GM21786 (cell line): ENCODE measurements at regions not wholly inside any gene's neighbourhood (a gene's known extent, or its start where the extent isn't known, plus 50 kb on each side); places are given as distances from the start of the nearest gene placed in this dataset.

Experiments
- ATAC-seq: cut with Tn5 transposase; IDR thresholded peaks from one replicate; pipeline ENCODE4 v1.9.1; 2021; ENCODE audit not compliant: unreplicated experiment

DNA sequence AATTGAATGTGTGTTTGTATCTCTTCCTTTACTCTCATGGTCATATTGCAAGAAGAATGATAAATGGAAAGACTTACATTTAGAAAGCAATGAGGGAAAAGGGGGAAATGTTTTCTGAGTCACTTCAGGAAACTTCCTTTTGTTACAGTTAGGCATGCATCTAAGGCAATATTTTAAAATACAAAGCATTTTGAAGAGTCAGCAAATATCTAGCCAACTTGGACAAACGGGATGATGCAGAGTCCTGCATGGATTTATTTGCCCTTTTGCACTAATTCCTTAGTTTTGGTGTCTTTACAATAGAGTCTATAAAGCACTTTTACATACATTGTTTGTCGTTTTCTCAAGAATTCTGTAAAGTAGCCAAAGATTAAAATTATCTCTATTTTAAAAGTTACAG is 286.2 kb upstream of the UBE2E2 start:
- ATAC-seq, result no peak

GRCh38 chr3:22920006-22920405 is 283.1 kb upstream of the UBE2E2 start:
- no peak for ATAC-seq

DNA sequence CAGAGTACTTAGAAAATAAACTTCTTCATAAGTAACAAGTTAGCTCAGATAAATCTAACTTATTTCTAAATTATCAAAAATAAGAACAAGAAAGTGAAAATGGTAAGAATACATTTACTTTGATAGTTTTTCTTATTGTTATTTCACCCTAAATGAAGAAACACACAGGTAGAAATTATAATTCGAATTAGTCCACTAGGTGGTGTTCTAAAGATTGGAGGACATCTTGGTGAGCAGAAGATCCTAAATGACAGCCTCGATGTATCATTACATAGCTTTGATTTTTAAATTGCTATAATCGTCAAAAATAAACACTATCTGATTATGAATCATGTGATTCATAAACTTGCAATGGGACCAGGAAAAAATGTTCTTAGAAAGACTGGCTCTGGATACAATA is 280.8 kb upstream of the UBE2E2 start:
- peak; percentile 60 for ATAC-seq

GRCh38 chr3:22923711-22924110 is 279.4 kb upstream of the UBE2E2 start:
- ATAC-seq, result no peak

DNA sequence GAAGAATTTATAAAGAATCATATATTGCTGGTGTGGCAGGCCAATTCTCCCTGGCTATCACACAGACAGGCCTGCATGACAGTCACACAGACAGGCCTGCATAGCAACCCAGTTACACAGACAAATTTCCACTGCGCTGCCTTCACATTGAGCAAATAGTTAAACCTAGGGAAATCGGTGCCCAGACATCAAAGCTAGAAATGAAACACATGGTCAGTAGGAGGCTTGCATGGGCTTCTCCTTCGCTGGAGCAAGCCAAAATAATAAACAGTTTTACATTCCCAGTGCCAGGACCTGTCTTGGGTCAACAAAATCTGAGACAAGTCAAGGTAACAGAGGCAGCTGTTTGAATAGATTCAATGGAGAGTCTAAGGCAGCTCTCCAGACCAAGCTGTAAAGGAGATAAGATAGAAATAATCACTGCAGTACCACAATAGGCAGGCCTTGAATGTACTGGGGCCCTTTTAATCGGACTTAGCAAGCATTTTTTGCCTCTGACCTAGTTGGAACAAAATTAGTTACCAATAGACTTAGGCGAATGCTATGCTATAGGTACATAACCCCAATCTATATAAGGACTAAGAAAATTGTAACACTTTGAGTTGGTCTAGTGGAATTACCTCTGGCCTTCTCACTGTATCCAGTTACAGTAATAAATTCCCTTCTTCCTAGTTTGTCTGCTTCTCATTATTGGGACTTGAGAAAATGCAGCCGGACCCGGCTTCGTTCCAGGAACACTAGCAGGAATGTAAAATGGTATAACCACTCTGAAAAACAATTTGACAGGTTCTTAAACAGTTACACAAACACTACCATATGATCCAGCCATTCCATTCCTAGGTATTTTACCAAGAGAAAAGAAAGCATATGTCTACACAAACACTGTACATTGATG is 274.7 kb upstream of the UBE2E2 start:
- ATAC-seq, result no peak

DNA sequence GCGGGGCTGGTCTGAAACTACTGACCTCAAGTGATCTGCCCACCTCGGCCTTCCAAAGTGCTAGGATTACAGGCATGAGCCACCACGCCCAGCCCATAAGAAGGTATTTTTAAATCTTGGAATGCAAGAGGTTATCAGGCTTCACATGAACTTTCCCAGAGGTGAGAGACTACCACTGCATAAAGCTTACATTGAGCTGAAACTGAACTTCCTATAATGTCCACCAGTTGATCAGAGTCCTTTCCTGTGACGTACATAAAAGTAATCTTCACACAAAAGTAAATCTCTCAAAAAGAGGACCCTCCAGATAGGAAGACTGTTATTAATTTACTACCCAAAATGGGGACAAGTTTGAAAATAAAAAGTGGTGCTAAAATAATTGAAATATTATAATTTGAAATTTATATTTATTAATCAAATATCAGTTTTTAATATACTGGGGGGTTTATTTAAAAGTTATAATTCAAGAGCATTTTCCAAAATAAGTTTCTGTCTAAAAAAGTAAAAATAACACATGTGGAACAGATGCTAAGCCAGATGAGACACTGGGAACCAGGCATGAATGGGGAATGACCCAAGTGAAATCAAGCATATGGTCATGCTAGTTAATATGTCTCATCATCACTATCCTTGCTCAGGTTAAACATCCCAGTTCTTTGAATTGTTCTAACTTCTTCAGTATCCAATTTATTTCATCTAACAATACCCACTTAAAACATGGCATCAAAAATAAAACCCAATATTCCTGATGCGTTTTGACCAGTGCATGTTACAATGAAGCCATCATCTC is 269.9 kb upstream of the UBE2E2 start:
- ATAC-seq, result no peak

- no peak for ATAC-seq
Observed at GRCh38 chr3:22933841-22934116, 269.3 kb upstream of the UBE2E2 start.

- no peak for ATAC-seq
Observed at GRCh38 chr3:22935040-22935439, 268.1 kb upstream of the UBE2E2 start.

DNA sequence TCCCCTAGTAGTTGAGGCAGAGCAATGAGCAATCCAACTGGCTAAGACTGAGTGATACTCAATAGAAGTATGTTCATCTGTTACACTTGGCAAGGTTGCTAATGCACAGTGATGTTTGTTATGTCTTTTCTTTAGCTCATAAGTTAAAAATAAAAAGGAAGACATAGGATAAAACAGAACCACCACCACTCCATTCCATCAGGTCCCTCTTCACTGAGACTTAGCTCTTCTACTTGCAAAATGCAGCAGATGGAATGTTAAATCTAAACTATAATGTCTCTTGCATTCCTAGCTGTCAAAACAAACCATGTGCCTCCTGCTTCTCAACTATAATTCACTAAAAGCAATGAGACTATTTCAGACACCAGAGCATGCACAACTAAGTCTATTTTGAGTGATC is 265.6 kb upstream of the UBE2E2 start:
- no peak for ATAC-seq

DNA sequence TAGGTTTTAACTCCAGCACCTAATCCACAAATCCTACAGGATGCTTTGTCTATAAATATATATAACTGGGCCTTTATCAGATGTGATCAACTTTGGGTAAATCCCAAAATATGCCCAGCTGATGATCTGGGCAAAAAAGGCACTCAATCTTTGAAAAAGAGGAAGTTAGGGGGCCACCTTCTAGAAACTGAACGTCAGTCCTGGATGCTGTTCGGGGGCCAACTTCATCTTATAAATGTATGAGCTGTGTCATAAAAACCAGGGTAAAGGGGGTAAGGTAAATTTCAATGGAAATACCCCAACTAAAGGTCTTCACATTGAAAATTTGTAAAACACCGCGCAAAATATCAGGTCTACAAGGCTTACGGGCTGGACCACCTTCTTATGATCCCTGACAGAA is 264.4 kb upstream of the UBE2E2 start:
- ATAC-seq, result no peak

- ATAC-seq, result no peak
Observed at GRCh38 chr3:22939349-22939748, 263.8 kb upstream of the UBE2E2 start.

DNA sequence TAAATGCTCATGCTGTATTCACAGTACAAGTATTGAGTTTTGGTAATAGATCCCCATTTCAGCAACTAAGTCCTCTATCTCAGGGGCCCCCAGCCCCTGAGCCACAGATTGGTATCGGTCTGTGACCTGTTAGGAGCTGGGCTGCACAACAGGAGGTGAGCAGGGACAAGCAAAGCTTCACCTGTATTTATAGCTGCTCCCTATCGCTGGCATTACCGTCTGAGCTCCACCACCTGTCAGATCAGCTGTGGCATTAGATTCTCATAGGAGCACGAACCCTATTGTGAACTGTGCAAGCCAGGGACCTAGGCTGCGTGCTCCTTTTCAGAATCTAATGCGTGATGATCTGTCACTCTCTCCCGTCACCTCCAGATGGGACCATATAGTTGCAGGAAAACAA is 262.8 kb upstream of the UBE2E2 start:
- ATAC-seq, result no peak

DNA sequence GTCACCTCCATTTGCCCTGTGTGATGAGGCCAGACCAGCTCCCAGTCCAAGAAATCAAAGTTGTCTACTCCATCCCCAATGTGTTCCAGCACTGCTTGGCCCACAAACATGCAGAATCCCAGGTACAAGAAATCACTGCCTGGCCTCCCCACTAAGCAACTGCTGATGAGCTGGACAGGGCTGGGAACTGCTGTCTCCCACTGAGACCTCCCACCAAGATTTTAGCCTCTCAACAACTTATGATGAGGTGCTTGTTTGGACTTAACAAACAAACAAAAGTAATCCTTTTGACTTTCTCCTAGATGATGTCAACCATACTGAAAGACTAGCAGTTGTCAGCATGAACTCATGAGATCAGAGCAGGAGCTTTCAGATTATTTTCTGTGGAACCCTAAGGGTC is 260.1 kb upstream of the UBE2E2 start:
- no peak for ATAC-seq

DNA sequence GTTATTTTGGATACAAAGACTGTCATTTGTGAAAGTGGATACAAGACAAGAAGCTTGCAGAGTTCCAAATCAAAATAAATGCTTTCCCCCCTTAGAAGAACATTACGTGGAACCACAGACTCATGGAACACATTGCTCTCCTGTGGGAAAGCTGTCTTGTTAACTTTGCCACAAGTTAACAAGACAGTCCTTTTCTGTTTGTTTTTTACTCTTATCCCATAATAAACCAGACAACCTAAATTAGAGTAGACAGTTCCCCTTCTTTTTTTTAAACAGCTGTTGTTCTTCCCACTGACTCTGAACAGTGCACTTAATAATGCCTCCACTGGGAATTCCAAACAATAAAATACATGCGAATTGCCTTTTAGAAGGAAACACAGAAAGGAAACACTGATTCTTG is 255.3 kb upstream of the UBE2E2 start:
- no peak for ATAC-seq

- no peak for ATAC-seq
Observed at GRCh38 chr3:22951910-22952309, 251.2 kb upstream of the UBE2E2 start.

- no peak for ATAC-seq
Observed at GRCh38 chr3:22952860-22953259, 250.3 kb upstream of the UBE2E2 start.

DNA sequence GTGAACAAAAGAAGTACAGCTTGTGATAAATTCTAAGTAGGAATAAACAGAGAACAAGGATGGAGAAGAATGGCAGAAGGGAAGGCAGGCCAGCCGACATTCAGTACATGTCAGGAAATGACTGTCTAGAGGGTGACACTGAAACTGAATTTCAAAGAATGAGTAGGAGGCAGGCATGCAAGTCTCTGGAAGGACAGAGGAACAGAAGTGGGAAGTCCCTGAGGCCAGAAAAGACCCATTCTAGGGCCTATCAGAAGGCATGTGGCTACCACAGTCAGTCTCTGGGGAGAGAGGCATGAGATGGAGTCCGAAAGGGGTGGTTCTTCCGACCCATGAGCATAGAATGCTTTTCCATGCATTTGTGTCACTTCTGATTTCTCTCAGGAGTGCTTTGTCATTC is 243.5 kb upstream of the UBE2E2 start:
- peak; percentile 94 for ATAC-seq

DNA sequence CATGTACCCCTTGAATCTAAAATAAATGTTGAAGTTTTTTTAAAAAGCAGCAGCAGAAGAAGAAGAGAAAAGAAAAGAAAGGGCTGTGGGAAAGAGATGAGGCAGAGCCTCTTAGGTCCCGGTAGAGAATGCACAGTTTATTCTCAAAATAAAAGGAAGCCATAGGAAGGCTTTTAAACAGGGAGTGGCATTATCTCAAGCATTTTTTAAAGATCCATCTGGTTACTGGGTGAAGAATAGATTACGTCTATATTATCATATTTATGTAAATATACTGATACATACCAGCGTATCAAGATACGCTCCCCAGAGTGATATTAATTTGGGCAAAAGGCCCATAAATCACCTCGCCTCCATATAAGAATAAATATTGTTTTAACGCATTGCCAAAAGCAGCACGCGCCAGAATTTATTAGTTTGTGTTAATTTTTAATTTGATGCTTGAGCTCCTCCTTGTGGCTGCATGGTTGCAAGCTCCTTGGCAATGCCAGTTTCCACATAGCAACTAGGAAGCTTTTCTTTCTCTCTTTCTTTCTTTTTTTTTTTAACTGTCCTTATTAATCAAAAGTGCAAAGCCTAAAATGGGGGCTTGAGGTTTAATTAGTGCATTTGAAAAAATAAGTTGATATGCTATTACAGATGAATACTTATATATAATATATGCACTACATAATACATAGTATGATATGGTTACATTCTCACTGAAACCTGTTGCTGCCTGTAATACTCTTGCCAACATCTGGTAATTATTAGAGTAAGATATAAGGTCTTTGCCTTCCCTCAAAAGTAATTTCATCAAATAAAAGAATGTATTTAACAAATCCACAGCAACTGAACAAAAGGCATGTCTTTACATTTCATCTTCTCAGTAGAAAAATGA is 242.8 kb upstream of the UBE2E2 start:
- ATAC-seq, result no peak

- ATAC-seq, result no peak
Observed at GRCh38 chr3:22962244-22962643, 240.9 kb upstream of the UBE2E2 start.

DNA sequence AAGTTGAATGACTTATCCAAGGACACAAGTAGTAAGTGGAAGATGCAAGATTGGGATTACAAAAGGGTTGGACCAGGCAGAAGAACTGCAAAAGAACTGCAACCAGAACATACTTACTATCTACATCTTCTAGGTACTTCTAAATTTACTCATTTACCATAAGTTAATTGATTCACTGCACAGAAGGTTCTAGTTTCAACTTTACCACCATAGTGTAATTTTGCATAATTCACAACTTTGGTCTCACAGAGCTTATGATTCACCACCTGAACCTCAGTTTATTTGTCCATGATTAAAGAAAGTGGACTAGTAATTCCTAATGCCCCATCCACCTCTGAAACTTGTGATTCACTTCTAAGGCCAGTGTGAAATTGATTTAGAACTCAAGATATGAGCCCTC is 236.8 kb upstream of the UBE2E2 start:
- peak; percentile 41 for ATAC-seq

- ATAC-seq, result no peak
Observed at GRCh38 chr3:22969276-22969675, 233.9 kb upstream of the UBE2E2 start.

DNA sequence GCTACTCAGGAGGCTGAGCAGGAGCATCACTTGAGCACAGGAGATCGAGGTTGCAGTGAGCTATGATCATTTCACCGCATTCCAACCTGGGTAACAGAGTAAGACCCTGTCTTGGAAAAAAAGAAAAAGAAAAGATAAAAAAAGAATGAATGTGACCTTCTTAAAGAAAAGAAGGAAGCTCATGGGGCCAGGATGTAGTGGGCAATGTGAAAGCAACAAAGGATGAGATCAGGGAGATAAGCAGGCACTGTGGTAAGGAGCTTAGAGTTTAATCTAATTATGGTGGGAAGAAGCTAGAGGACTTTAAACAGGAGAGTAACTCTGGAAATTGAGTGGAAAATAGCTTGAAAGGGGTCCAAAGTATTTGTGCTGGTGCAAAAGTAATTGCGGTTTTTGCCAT is 231.6 kb upstream of the UBE2E2 start:
- ATAC-seq, result no peak
